ENCODE measurements at regions not wholly inside any gene's neighbourhood (a gene's known extent, or its start where the extent isn't known, plus 50 kb on each side); places are given as distances from the start of the nearest gene placed in this dataset.

DNA sequence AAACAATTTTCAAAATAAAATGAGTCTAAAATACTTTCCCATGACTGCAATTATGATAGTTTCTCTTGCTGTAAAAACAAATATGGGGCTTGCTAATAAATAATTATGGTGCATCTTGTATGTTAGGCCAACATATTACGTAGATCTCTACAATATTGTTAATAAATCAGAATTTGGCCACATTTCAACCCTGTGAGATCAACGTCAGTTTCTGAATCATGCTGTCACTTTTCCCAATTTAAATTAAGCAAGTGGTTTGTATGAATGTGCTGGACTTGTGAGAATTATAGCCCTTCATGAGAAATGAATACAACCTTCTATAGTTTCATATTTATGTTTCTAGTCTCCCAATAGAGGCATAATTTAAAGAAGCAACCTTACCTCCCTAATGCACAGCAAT lies 808.9 kb downstream of the SUCLG1 start:
- DNase-seq (ENCODE audit: low spot score) = no peak

DNA sequence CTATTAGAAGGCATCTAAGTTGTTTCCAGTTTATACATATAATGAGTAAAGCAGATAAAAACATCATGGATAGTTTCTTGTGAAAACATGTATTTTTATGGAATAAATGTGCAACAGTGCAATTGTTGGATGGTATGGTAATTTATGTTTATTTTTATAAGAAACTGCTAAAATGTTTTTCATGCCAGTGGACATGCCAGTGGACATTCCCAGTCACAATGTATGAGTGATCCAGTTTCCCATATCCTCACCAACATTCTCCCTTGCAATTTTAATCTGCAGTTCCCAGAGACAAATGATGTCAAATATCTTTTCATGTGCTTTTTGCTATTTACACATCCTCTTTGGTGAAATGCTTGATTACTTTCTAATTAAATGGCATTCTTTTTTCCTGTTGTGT lies 818.6 kb downstream of the SUCLG1 start:
- no peak for DNase-seq (ENCODE audit: low spot score)

DNA sequence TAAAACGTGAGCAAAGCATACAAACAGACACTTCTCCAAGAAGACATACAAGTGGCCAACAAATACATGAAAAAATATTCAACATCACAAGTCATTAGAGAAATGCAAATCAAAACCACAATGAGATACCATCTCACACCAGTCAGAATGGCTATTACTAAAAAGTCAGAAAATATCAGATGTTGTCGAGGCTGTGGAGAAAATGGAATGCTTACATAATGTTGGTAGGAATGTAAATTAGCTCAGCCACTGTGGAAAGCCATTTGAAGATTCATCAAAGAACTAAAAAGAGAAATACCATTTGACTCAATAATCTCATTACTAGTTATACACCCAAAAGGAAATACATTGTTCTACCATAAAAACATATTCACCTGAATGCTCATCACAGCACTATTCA lies 825.7 kb downstream of the SUCLG1 start:
- no peak for DNase-seq (ENCODE audit: low spot score)

DNA sequence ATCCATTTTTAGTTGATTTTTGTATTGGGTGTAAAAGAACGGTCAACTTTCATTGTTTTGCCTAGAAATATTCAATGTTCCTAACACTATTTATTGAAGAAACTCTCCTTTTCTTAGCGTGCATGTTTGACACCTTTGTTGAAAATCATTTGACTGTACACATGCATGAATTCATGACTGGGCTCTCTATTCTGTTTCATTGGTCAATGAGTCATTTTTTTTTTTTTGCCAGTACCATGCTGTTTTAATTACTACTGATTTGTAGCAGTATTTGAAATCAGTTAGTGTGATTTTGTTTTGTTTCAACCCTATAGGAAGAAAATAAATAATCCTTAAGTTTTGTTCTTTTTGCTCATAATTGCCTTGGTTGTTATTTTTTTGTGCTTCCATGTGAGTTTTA lies 828.7 kb downstream of the SUCLG1 start:
- peak; percentile 1 for DNase-seq (ENCODE audit: low spot score)

DNA sequence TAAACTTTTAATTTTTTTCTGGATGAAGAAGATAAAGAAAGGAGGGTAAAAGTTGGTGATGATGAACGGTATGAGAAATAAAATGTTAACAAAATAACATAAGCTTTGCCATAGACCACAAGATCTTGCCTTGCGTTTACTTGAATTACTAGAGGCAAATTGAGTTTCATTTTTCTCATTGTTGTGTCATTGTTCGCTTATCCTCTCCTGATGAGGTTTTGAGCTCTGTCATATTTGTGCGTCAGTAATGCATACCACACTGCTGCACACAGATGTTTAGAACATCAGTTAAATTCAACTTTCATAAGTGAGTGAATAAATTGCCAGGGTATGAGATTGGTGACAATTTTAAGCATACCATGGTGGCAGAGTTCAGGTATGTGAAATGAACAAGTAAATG lies 843.6 kb downstream of the SUCLG1 start:
- no peak for DNase-seq (ENCODE audit: low spot score)

DNA sequence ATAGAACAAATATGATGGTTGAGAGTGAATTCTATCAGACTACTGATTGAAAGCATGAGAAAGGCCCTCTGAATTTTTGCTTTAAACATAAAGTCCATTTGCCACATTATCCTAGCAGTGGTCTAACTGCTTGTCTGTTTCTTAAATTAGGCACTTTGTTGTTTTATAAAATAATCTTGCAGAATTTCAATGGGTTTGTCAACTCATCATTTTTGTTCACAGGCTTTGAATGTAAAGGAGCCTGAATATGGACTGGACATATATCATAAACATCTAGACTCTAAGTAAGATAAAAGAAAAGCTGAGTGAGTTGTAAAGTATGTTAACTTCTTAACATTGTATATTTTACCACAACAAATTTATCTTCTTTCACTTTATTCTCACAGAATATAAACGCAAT lies 845.9 kb downstream of the SUCLG1 start:
- DNase-seq (ENCODE audit: low spot score) = no peak

DNA sequence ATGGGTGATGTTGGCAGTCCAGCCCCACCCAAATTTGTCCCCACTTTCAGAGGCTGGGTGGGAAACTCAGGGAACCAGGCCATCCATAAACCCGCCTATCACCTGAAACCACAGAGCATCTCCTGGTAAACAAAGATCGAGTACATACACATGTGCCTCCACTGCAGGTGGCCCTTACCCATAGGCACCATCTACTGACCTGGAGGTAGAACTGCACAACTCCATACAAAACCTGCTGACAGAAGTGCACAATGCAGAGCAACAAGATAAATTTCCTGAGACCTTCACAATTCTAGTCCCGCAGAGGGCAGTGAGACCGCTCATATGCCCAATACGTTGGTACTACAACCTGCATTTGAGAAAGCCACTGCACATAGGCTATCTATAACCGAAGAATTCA lies 856.3 kb downstream of the SUCLG1 start:
- DNase-seq (ENCODE audit: low spot score) = no peak

DNA sequence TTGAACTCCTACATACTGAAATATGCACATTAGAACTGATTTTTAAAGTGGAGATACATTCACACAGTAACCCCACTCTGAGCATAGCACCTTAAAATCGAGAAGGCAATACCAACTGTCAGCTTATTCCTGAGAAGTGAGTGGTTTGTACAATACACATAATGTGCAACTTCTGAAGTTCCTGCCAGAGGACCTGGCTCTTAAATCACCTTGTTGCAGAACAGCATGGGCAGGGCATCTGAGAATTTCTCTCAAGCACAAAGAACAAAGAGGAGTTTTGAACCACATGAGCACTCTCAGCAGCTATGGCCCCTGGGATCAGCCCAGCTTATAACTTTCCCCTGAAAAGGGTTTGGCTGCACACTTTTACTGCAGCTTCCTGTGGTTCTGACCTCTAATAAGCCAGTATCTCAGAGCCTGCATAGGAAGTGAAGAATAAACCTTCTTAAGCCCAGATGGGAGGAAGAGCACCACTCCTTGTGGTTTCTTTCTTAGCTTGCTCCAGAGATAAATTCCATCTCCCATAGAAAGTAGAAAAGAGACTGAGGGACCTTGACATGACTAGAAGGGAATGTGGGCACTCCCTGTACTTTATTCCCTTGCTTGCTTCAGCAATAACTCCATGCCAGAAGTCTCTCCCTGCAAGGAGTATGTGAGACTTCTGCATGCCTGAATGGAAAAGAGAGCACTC lies 862.3 kb downstream of the SUCLG1 start:
- DNase-seq (ENCODE audit: low spot score) = peak; percentile 26

DNA sequence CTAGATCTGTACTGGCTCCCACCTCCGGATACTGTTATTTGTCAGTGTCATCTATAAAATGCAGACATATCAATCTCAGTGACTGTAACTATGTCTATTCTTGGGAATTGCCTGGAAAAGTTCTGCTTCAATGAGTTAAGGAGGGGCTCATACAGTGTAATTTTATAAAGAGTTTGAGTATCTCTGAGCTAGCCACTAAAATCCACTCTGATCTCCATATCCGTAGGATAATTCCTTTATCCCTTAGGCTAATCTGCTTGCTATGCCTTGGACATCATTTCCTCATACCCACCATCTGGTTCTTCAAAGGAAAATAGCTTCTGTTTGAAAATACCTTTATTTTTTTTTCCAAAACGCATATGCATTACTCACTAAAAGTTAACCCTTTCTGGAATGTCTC lies 863.2 kb downstream of the SUCLG1 start:
- DNase-seq (ENCODE audit: low spot score) = no peak

DNA sequence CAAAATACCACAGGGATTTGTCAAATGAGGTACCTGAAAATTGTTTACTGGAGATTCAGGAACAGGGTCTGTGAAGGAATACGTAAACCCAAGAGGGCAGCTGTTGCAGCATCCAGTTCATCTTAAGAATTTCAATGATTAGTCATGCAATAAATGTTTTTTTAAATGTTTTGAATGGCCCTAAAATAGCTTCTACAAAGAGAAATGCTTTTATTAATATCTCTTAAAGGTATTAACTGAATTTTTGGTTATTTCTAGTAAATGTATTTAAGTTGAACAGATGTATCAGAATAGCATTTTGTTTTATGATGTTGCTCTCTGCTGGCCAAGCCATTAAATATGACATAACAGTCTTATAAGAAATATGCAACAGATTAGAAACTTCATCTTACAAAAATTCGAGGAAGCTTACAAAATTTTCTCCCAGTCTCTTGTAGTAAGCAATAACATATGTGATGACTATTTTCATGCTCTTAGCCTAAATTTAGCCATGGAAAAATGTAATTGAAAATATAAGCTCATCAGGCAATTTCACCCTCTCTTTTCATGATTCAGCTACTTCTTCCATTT lies 863.9 kb downstream of the SUCLG1 start:
- peak; percentile 33 for DNase-seq (ENCODE audit: low spot score)

DNA sequence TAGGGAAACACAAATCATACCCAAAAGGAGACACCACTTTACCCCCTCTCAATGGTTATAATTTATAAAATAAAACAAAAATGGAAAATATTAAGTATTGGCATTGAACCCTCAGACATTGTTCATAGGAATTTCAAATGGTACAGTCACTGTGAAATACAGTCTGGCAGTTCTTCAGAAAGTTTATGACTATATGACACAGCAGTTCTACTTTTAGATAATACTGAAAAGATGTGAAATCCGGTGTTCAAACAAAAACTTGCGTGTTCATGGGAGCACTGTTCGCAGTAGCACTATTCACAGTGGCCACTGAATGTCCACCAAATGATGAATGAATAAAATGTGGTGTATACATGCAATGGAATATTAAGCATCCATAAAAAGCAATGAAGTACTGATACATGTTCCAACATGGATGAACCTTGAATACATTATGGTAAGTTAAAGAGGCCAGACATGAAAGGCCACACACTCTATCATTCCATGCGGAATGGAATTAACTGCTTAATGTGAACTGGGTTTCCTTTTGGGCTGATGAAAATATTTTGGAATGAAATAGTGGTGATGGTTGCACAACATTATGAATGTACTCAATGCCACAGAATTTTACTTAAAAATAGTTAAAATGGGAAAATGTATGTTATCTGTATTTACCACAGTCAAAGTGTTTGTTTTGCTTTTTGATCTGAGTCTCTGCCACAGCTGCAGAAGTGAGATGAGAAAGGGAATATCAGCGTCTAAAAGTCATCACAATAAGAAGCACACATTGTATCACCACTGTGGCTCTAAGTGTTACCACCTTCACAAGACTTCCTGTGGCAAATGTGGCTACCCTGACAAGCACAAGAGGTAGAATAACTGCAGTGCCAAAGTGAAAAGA lies 864.6 kb downstream of the SUCLG1 start:
- peak; percentile 21 for DNase-seq (ENCODE audit: low spot score)

DNA sequence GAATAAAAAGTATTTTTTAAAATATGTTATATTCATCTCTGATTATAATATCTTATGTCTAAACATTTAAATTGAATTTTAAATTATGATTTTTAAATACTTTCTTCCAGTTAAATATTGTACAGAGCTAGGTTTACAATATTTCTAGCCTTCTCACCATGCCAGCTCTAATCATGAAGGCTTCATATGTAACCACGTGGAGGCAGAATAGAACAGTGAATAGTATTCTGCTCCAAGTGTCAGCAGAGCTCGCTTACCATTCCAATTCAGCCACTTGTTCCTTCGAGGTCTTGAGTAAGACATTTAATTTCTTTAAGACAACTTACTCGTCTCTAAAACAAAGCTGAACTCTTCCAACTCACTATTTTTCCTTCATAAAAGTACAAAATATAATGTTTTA lies 871.8 kb downstream of the SUCLG1 start:
- DNase-seq (ENCODE audit: low spot score) = no peak

DNA sequence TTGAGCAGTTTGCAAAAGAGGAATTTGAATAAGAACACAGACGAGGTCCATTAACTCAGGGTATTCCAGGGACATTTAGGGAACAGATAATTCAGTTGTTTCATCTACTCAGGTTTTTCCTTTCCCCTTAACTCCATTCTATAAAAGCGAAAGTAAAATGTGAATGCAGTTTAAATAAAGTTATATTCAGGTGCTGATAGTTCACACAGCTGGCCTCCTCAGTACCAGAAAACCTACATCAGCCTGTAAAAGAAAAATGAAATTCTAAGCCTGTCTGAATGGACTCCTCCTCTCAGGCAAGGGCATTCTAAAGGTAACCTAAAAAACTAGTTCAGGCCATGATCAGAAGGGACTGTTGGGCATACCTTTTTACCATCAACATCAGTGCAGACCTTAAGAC lies 873.8 kb downstream of the SUCLG1 start:
- DNase-seq (ENCODE audit: low spot score) = no peak

DNA sequence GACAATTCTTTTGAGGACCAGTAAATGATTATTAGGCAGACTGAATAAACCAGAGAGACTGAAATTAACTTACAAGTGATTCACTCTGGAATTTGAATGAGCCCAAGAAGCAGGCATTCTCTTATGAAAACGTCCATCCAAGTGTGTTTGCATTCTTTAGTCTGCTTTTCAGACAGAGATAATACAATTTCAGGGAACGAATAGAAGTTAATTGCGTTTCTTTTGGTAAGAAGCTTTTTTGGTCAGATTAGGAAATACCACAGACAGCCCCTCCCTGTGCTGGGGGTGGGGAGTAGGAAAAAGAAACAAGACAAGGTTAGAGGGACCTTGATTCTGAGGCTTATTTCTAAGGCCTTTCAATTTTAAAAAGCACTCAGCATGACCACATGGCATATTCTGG lies 874.4 kb downstream of the SUCLG1 start:
- peak; percentile 67 for DNase-seq (ENCODE audit: low spot score)

DNA sequence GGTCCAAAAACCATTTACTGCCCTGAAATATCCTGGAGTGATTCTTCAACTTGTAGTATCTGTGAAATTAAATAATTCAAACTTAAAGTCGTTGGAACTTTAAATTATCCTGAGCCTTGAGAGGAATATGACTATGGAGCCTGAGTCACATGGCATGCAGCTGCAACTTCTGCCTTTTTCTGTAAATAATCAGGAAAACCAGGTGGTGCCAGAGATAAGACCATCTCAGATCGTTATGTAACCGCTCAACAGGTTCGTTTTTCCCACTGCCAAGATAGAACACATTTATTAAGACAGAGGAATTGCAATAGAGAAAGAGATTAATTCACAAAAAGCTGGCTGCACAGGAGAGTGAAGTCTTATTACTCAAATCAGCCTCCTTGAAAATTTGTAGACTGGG lies 876.5 kb downstream of the SUCLG1 start:
- no peak for DNase-seq (ENCODE audit: low spot score)

DNA sequence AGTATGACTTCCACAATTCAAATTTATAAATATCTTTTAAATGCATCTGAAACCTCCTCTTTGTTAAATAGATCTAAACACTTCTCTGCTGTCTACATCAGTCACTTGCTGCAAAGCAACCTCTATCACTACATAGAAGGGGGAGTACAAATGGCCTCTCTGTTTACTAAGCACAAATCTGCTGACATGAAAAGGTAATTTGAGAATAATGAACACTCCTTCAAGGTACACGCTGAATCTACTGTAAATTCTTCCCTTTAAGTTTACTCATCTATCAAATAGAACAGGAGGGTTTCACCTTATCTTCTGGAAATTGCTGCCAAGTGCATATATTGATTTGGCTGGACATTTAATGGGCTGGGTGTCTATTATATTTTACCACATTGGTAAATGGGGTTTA lies 879.6 kb downstream of the SUCLG1 start:
- DNase-seq (ENCODE audit: low spot score) = no peak

DNA sequence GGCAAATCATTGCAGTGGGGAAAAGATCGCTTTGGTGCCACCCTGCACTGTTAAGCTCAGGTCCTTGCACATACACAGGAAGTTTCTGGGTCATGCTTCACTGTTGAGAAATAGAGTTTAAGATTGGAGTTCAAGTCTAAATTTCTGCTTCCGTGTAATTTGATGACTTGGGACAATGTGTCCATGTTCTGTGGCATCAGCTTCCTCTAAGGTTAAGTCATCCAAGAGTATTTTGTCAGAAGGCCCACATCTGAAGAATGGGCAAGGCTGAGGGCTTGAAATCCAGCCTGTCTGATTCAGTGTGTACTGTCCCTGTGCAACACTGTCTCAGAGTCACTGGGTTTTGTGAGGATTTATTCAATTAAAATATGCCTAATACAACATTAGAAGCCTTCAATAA lies 880.7 kb downstream of the SUCLG1 start:
- DNase-seq (ENCODE audit: low spot score) = peak; percentile 32

DNA sequence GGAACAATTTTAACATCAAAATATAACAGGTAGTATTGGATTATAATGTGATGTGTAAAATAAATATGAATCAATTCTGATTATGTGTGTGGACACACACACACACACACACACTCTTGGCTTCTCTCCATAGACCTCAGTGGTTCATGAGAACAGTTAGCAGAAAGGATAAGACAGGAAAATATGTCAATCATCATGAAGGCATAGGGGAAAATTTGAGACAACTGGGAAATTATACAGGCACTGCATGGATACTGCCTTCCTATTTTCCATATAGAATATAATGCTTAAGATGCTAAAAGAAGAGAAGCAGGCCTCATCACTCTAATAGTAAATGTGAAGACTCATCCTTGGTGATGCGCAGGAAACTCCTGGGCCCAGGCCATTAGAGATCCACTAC lies 884.5 kb downstream of the SUCLG1 start:
- DNase-seq (ENCODE audit: low spot score) = no peak

DNA sequence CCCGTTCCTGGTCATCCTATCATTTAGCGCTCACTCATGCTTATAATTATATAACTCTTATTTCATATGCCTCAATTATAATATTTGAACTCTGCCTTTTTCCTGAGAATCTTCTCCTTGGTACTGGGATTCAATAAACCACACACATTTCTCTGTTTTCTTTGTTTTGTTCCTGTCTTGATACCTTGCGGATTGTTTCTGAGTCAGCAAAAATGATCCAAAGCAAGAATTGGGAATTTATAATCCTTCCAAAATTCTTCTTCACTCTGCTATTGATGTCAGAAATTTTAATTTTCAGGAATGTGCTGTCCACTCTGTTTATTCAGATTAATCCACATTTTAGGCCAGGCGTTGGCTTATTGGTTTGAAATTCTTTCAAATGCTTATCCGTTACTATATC lies 886.0 kb downstream of the SUCLG1 start:
- DNase-seq (ENCODE audit: low spot score) = no peak

DNA sequence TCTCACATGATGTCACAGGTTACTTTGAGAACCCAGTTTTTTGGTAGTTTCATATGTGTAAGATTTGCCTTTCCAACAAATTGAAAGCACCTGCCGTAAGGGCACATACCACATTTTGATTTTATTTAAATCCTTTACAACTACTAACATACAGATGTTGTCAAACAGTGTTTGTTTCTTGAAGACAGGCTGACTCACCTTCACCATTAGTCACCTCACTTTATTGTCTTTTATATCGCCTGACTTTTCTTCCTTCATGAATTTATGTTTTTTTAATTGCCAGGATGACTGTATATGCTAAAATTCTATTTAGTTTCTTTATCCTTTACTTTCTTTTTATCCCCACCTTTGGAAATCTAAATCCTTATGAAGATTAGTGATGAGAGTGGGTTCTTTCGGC lies 886.7 kb downstream of the SUCLG1 start:
- no peak for DNase-seq (ENCODE audit: low spot score)

DNA sequence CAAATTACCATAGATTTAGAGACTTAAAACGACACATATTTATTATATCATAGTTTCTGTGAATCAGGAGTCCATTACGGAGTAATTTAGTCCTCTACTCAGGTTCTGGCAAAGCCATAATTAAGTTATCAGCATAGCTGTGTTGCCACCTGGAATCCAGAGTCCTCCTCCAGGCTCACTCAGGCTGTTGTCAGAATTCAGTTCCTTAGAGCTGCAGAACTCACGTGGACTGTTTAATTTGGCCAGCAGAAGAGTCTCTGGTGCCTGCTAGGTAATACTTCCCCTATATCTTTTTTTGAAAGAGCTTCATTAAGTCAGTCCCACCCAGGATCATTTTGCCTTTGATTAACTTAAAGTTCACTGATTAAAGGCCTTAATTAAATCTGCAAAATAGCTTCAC lies 891.5 kb downstream of the SUCLG1 start:
- DNase-seq (ENCODE audit: low spot score) = no peak

DNA sequence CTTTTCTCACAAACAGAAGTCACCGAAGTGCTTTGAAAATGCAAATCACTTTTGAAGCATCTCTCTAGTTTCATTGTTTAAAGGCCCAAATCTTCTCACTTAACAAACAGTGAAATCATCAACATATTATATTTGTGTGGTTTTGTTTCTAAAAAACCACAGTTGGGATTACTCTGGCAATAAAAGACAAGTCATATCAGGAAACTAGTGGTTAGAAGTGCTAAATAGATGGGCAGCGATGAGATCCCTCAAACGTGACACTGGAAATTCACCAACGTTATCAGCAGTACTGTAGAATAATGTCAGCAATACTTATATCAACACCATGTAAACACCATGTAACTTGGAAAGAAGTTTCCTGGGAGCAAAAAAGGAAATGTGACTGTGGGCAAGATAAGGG lies 893.5 kb downstream of the SUCLG1 start:
- DNase-seq (ENCODE audit: low spot score) = no peak

DNA sequence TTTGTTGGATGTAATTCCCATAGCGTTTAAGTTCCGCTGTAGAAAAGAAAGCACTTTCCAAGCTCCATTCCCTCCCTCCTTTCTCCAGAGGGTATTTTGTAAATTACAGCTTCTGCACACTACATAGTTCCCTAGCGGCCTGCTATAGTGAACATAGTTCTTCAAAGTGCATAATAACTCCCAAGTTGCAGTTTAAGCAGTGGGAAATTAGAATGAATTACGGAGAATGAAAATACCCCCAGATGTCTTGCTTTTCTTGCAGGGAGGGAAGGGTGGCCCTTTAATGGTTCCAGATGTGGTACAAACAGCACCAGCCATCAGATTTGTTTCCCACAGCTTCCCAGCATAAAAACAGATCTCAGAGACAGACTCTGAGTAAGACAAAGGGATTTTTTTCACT lies 893.9 kb downstream of the SUCLG1 start:
- peak; percentile 12 for DNase-seq (ENCODE audit: low spot score)

All from GM03348 (cell line).